ENCODE measurements at regions not wholly inside any gene's neighbourhood (a gene's known extent, or its start where the extent isn't known, plus 50 kb on each side); places are given as distances from the start of the nearest gene placed in this dataset.

DNA sequence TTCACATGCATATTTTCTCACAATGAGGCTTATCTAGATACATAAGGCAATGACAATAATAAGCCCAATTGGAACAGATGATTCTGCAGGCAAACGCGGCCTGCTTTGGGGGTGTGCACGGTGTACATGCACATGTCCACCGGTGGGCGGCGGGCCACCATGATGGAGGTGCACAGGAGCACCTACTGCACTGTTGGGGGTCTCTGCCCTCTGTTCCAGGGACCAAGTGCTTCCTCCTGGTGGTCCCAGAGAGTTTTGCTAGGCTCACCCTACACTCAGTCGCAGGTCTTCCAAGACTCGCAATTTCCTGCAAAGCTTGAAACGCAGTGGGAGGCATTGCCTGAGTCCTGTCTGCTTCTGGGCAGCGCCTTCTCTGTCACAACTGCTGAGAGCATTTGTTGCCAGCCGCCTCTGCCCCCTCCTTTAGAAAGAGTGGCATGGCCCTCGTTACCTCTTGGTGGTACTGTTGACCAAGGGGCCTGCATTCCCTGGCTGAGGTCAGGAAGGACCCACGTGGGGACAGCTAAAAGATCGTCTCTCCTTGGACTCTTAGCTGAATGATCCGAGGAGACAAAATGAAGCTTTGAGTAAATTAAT lies 135.3 kb downstream of the ERMARD start:
- Histone ChIP-seq H3K27me3 (ENCODE audit: control insufficient read depth, insufficient read depth, low read length) (peaks cover 3% of the 10 kb centered on the region), H3K36me3 (ENCODE audit: control insufficient read depth, insufficient read depth, low read length) (no peaks in the 10 kb centered on the region), H3K4me3 (ENCODE audit: low read depth, low read length) (no peak overlapping the region)
- DNase-seq (ENCODE audit: low read depth) (no peak), FAIRE-seq (no peak)
- TF ChIP-seq, protein P1, sequence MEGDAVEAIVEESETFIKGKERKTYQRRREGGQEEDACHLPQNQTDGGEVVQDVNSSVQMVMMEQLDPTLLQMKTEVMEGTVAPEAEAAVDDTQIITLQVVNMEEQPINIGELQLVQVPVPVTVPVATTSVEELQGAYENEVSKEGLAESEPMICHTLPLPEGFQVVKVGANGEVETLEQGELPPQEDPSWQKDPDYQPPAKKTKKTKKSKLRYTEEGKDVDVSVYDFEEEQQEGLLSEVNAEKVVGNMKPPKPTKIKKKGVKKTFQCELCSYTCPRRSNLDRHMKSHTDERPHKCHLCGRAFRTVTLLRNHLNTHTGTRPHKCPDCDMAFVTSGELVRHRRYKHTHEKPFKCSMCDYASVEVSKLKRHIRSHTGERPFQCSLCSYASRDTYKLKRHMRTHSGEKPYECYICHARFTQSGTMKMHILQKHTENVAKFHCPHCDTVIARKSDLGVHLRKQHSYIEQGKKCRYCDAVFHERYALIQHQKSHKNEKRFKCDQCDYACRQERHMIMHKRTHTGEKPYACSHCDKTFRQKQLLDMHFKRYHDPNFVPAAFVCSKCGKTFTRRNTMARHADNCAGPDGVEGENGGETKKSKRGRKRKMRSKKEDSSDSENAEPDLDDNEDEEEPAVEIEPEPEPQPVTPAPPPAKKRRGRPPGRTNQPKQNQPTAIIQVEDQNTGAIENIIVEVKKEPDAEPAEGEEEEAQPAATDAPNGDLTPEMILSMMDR (IDR thresholded peaks at IDR 0.05; ENCODE audit: insufficient read depth, low read length, severe bottlenecking) = no peak

DNA sequence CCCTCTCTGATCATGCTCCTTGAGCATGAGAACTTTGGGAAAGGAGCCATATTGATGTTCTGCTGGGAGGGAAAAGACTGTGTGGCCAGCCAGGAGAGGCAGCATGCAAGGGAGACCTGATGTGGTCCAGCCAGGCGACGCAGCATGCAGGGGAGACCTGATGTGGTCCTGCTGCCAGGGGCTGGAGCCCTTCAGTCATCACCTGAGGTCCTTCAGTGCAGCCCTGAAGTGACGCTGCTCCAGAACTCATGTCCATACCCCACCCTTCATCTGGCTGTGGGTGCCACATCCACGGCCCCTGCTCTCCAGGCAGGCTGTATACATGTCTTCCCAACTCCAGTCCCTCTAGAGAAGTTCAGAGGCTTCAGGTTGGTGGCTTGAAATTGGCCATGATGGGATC lies 134.4 kb downstream of the ERMARD start:
- no peak for DNase-seq (ENCODE audit: low read depth)
- Histone ChIP-seq H3K36me3 (ENCODE audit: control insufficient read depth, insufficient read depth, low read length) (no peaks in the 10 kb centered on the region), H3K4me3 (ENCODE audit: low read depth, low read length) (no peak overlapping the region), H3K27me3 (ENCODE audit: control insufficient read depth, insufficient read depth, low read length) (peaks cover 8% of the 10 kb centered on the region)
- TF ChIP-seq, protein P1 (IDR thresholded peaks at IDR 0.05; ENCODE audit: insufficient read depth, low read length, severe bottlenecking) = no peak
- FAIRE-seq = no peak

DNA sequence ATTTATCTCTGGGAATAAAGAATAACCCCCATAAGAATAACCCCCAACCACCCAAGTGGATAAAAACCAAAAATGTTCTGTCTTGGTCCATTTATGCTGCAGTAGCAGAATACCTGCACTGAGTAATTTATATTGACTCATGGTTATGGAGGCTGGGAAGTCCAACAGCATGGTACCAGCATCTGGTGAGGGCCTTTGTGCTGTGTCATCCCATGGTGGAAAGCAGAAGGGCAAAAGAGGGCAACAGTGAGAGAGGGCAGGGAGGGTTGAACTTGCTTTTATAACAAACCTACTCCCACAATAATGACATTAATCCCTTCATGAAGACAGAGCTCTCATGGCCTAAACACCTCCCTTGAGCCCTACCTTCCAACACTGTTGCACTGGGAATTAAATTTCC lies 133.7 kb downstream of the ERMARD start:
- FAIRE-seq (no peak), DNase-seq (ENCODE audit: low read depth) (no peak)
- TF ChIP-seq, protein P1 (IDR thresholded peaks at IDR 0.05; ENCODE audit: insufficient read depth, low read length, severe bottlenecking) = no peak
- no peaks in the 10 kb centered on the region for H3K36me3 ChIP-seq (ENCODE audit: control insufficient read depth, insufficient read depth, low read length)
- H3K4me3 ChIP-seq (ENCODE audit: low read depth, low read length) = no peak overlapping the region
- peaks cover 11% of the 10 kb centered on the region for H3K27me3 ChIP-seq (ENCODE audit: control insufficient read depth, insufficient read depth, low read length)

DNA sequence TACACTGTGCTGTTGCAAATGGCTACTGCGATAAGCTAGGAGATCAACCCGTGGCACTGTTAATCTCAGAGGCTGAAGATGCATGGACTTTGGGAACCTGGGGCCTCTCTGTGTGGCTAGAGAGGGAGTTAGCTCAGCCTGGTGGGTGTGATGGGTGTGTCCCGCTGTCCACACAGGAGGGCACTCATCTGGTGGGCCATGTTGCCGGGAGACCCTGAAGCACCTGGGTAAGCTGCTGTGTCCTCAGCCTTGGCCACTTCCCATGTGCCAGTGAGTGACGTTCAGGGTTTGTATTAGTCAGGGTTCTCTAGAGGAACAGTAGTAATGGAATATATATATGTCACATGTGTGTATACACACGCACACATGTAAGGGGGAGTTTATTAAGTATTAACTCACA lies 132.7 kb downstream of the ERMARD start:
- H3K4me3 ChIP-seq (ENCODE audit: low read depth, low read length) = no peak overlapping the region
- H3K36me3 ChIP-seq (ENCODE audit: control insufficient read depth, insufficient read depth, low read length) = no peaks in the 10 kb centered on the region
- H3K27me3 ChIP-seq (ENCODE audit: control insufficient read depth, insufficient read depth, low read length) = peaks cover 12% of the 10 kb centered on the region
- no peak for FAIRE-seq
- TF ChIP-seq, protein P1 (IDR thresholded peaks at IDR 0.05; ENCODE audit: insufficient read depth, low read length, severe bottlenecking) = no peak
- DNase-seq (ENCODE audit: low read depth) = no peak

DNA sequence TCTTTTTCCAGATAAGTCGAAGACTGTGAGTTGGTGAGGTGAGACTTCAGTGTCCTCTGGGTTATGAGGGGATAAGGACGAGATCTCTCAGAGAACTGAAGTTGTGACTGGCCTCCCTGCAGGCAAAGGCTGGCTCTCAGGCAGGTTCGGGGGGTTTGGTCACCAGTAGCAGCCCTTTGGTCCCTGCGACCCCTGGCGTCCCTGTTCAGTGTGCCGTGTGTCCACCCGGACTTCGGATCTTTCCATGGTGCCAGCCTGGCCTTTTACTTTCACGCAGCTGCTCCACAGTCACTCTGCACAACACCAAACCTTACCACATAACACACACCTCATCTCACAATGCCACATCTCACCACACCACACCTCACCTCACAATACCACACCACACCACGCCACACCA lies 131.9 kb downstream of the ERMARD start:
- TF ChIP-seq, protein P1 (IDR thresholded peaks at IDR 0.05; ENCODE audit: insufficient read depth, low read length, severe bottlenecking) = no peak
- no peak for FAIRE-seq
- peaks cover 16% of the 10 kb centered on the region for H3K27me3 ChIP-seq (ENCODE audit: control insufficient read depth, insufficient read depth, low read length)
- no peak overlapping the region for H3K4me3 ChIP-seq (ENCODE audit: low read depth, low read length)
- H3K36me3 ChIP-seq (ENCODE audit: control insufficient read depth, insufficient read depth, low read length) = no peaks in the 10 kb centered on the region
- no peak for DNase-seq (ENCODE audit: low read depth)

DNA sequence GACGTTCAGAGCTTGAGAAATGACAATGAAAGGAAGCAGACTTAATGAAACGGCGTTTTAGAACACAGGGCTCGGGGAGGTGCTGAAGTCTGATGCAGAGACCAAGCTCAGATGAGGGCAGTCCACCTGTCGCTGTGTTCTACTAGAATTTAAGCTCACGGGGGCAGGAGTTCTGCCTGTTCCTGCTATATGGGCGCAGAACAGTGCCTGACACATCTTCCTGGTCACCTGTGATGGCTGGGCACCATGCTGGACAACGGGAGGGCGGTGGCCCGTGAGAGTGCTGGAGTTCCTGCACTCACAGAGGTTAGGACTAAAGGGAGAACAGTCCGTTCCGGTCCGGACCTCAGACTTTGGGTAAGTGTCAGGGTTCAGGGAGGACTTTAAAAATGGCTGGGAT lies 130.6 kb downstream of the ERMARD start:
- no peak overlapping the region for H3K4me3 ChIP-seq (ENCODE audit: low read depth, low read length)
- TF ChIP-seq, protein P1 (IDR thresholded peaks at IDR 0.05; ENCODE audit: insufficient read depth, low read length, severe bottlenecking) = no peak
- FAIRE-seq = no peak
- no peak for DNase-seq (ENCODE audit: low read depth)
- H3K27me3 ChIP-seq (ENCODE audit: control insufficient read depth, insufficient read depth, low read length) = peaks cover 16% of the 10 kb centered on the region
- H3K36me3 ChIP-seq (ENCODE audit: control insufficient read depth, insufficient read depth, low read length) = no peaks in the 10 kb centered on the region
